HepG2 (cell line): ENCODE measurements at regions not wholly inside any gene's neighbourhood (a gene's known extent, or its start where the extent isn't known, plus 50 kb on each side); places are given as distances from the start of the nearest gene placed in this dataset.

Experiments
- ATAC-seq: fragments of 200-7000 bp; cut with Tn5 transposase; 3 replicates; pipeline ENCODE4 v1.9.1; 2020; ENCODE audit warnings: mild to moderate bottlenecking, moderate library complexity
- BruUV-seq: library from RNA; stranded (reverse); fragments of 400-500 nt; replicated peaks from 2 replicates; lab custom pipeline; 2021; lab: Mats Ljungman, UMichigan
- CTCF ChIA-PET: fragments of 300-600 bp; formaldehyde crosslinking; extraction: SDS; loops from one replicate; lab custom pipeline; 2021; ENCODE audit warnings: low total read pairs, inconsistent platforms, low intra/inter-chr PET ratio; lab: Yijun Ruan, JAX
- POLR2A ChIA-PET: fragments of 350-600 bp; sonication (Branson Sonifier 250); formaldehyde crosslinking; loops from one replicate; lab custom pipeline; 2020; ENCODE audit warnings: antibody characterized with exemption, inconsistent platforms; lab: Yijun Ruan, JAX
- DNase-seq: peaks from one replicate; pipeline ENCODE4 v3.0.0-alpha.2; 2015; ENCODE audit warnings: low spot score
- FAIRE-seq: peaks from 3 replicates; lab custom pipeline; 2011; peaks lifted over from hg19 to GRCh38; lab: Jason Lieb, UNC
- H2AFZ ChIP-seq: one replicate; pipeline ENCODE4 v1.6.1; 2011; ENCODE audit warnings: low read length, inconsistent platforms
- H3K27ac ChIP-seq: fragments of 300-600 bp; 3 replicates; pipeline ENCODE4 v1.8.0; 2011; ENCODE audit warnings: mixed run types, mild to moderate bottlenecking, mixed read lengths, low read length, inconsistent platforms; ENCODE audit not compliant: insufficient read depth; ENCODE audit errors: extremely low read length
- H3K27me3 ChIP-seq, 2 experiments: fragments of 200-600 bp in 1 of 2; 2 replicates in 1 of 2; 3 replicates in 1 of 2; pipeline versions ENCODE4 v1.6.0 to v1.8.0; 2011; ENCODE audit warnings: low read length in 2 of 2, mild to moderate bottlenecking in 2 of 2, moderate library complexity in 2 of 2, inconsistent platforms in 1 of 2; ENCODE audit not compliant: insufficient read depth in 2 of 2, control insufficient read depth in 1 of 2
- H3K36me3 ChIP-seq, 2 experiments: fragments of 200-600 bp in 1 of 2; replicated peaks in 1 of 2; 2 replicates in 1 of 2; 3 replicates in 1 of 2; pipeline versions ENCODE4 v1.5.1 to v1.8.0; 2011; ENCODE audit warnings: low read length in 2 of 2, inconsistent platforms in 1 of 2; ENCODE audit not compliant: insufficient read depth in 2 of 2, control insufficient read depth in 1 of 2
- H3K4me1 ChIP-seq: 2 replicates; pipeline ENCODE4 v1.5.1; 2012; ENCODE audit warnings: low read length, inconsistent platforms; ENCODE audit not compliant: insufficient read depth
- H3K4me2 ChIP-seq: 2 replicates; pipeline ENCODE4 v1.6.0; 2011; ENCODE audit warnings: low read depth, low read length, inconsistent platforms
- H3K4me3 ChIP-seq, 3 experiments: fragments of 200-600 bp in 1 of 3; sonication (generic), shearing (Covaris generic) in 1 of 3; replicated peaks in 1 of 3; 2 replicates each; pipeline ENCODE4 v1.5.1; 2011 to 2016; ENCODE audit warnings: low read length in 3 of 3, inconsistent platforms in 2 of 3, low read depth in 2 of 3, mild to moderate bottlenecking in 2 of 3, control low read depth in 1 of 3, mixed read lengths in 1 of 3; ENCODE audit not compliant: insufficient read depth in 1 of 3
- H3K79me2 ChIP-seq: one replicate; pipeline ENCODE4 v1.6.1; 2011; ENCODE audit warnings: low read length, inconsistent platforms; ENCODE audit not compliant: insufficient read depth
- H3K9ac ChIP-seq: 2 replicates; pipeline ENCODE4 v1.6.0; 2011; ENCODE audit warnings: mild to moderate bottlenecking, low read depth, low read length, inconsistent platforms; ENCODE audit not compliant: insufficient read depth
- H3K9me3 ChIP-seq: 2 replicates; pipeline ENCODE4 v1.5.1; 2012; ENCODE audit warnings: mild to moderate bottlenecking, low read length
- H4K20me1 ChIP-seq: 2 replicates; pipeline ENCODE4 v1.6.0; 2011; ENCODE audit warnings: inconsistent platforms, mild to moderate bottlenecking, low read length, moderate library complexity; ENCODE audit not compliant: insufficient read depth
- CEBPZ ChIP-seq: IDR thresholded peaks from 2 replicates; pipeline ENCODE4 v1.6.1; 2012; ENCODE audit warnings: low read length, improper control_type of control experiment
- CREB3 ChIP-seq: sonication (generic); formaldehyde crosslinking; IDR thresholded peaks from 2 replicates; pipeline ENCODE4 v1.5.0; 2020; ENCODE audit warnings: missing genetic modification reagents
- ETS1 ChIP-seq: sonication (generic); formaldehyde crosslinking; IDR thresholded peaks from 2 replicates; pipeline ENCODE4 v1.4.0; 2020; ENCODE audit warnings: missing genetic modification reagents
- FOXA1 ChIP-seq, 2 experiments: fragments of 450-650 bp in 1 of 2; sonication (generic) in 1 of 2; formaldehyde crosslinking in 1 of 2; IDR thresholded peaks; 2 replicates each; pipeline versions ENCODE4 v1.4.0 to v1.6.1; 2016 to 2020; ENCODE audit warnings: missing genetic modification reagents in 1 of 2
- FOXM1 ChIP-seq: sonication (generic); formaldehyde crosslinking; IDR thresholded peaks from 2 replicates; pipeline ENCODE4 v1.5.0; 2020; ENCODE audit warnings: missing genetic modification reagents
- GLI4 ChIP-seq: sonication (generic); formaldehyde crosslinking; IDR thresholded peaks from 2 replicates; pipeline ENCODE4 v1.5.1; 2020; ENCODE audit warnings: missing genetic modification reagents, mild to moderate bottlenecking, moderate library complexity, borderline replicate concordance
- KMT2A ChIP-seq: sonication (generic); formaldehyde crosslinking; IDR thresholded peaks from 2 replicates; pipeline ENCODE4 v1.4.0; 2020; ENCODE audit warnings: missing genetic modification reagents
- PHF20 ChIP-seq: sonication (generic); formaldehyde crosslinking; IDR thresholded peaks from 2 replicates; pipeline ENCODE4 v1.5.0; 2020; ENCODE audit warnings: mild to moderate bottlenecking, missing genetic modification reagents
- PRDM10 ChIP-seq: sonication (generic); formaldehyde crosslinking; IDR thresholded peaks from 2 replicates; pipeline ENCODE4 v1.4.0; 2020; ENCODE audit warnings: low read depth, missing genetic modification reagents
- ZFYVE20 ChIP-seq: sonication (generic); formaldehyde crosslinking; IDR thresholded peaks from 2 replicates; pipeline ENCODE4 v1.8.0; 2023; ENCODE audit warnings: low read depth, mild to moderate bottlenecking, moderate library complexity, missing genetic modification reagents, borderline replicate concordance
- ZMYM2 ChIP-seq: sonication (generic); formaldehyde crosslinking; IDR thresholded peaks from 2 replicates; pipeline ENCODE4 v1.8.0; 2022; ENCODE audit warnings: mild to moderate bottlenecking, missing genetic modification reagents
- ZNF274 ChIP-seq: sonication (generic); formaldehyde crosslinking; IDR thresholded peaks from 2 replicates; pipeline ENCODE4 v1.5.1; 2020; ENCODE audit warnings: mild to moderate bottlenecking, missing genetic modification reagents
- ZNF292 ChIP-seq: sonication (generic); formaldehyde crosslinking; IDR thresholded peaks from 2 replicates; pipeline ENCODE4 v1.8.1; 2022; ENCODE audit warnings: mild to moderate bottlenecking, low read depth, missing genetic modification reagents, borderline replicate concordance
- ZNF354B ChIP-seq: sonication (generic); formaldehyde crosslinking; IDR thresholded peaks from 2 replicates; pipeline ENCODE4 v1.8.0; 2022; ENCODE audit warnings: mild to moderate bottlenecking, missing genetic modification reagents
- ZNF564 ChIP-seq: sonication (generic); formaldehyde crosslinking; IDR thresholded peaks from 2 replicates; pipeline ENCODE4 v1.8.1; 2023; ENCODE audit warnings: mild to moderate bottlenecking, missing genetic modification reagents
- ZNF709 ChIP-seq: sonication (generic); formaldehyde crosslinking; IDR thresholded peaks from 2 replicates; pipeline ENCODE4 v1.5.0; 2020; ENCODE audit warnings: mild to moderate bottlenecking, missing genetic modification reagents
- WGBS: methylation state at CpG from one replicate; pipeline ENCODE4 v1.1.6; 2017; ENCODE audit warnings: low lambda C conversion rate; 5-methylcytosine and 5-hydroxymethylcytosine counted together
- in situ Hi-C: cut with HindIII; loops from 2 replicates; pipeline ENCODE4 v1.10.0; 2017; ENCODE audit warnings: low pct_unique_long_range_greater_than_20kb; ENCODE audit not compliant: extremely low pct_ligation_motif_present
- intact Hi-C: fragments of 100-400 bp; cut with micrococcal nuclease; formaldehyde crosslinking; loops from one replicate; pipeline ENCODE4 v1.10.0; 2022; ENCODE audit not compliant: unreplicated experiment

- no peak for TF ChIP-seq ZNF274
- no peak for TF ChIP-seq ZFYVE20
- no peak for TF ChIP-seq PRDM10
- no peak for TF ChIP-seq GLI4 (CRISPR knock-in tag)
- TF ChIP-seq ZMYM2 (CRISPR knock-in tag), result no peak
- no peak for TF ChIP-seq ETS1 (CRISPR knock-in tag)
- TF ChIP-seq CREB3 (CRISPR knock-in tag), result no peak
These were observed 87.8 kb downstream of the PRR15 start (continued) for GRCh38 chr7:29651477-29651876.

GRCh38 chr7:29652556-29652955, 88.9 kb downstream of the PRR15 start:
- POLR2A ChIA-PET, result no interaction called here
- no peaks in the 10 kb centered on the region for H3K9me3 ChIP-seq
- H3K27me3 ChIP-seq, result no peaks in the 10 kb centered on the region
- CTCF ChIA-PET, result no interaction called here
- no peak for ATAC-seq
- in situ Hi-C loops, result no loop called here
- 98% methylated on average over 2 of the region's 2 CpGs for WGBS
- no peak overlapping the region for H2AFZ ChIP-seq
- TF ChIP-seq ZNF709 (no peak), FOXA1 (IDR thresholded peaks at IDR 0.05) (no peak), FOXA1 (CRISPR knock-in tag; IDR thresholded peaks at IDR 0.05) (no peak), KMT2A (CRISPR knock-in tag) (no peak), ZNF564 (CRISPR knock-in tag) (no peak), FOXM1 (CRISPR knock-in tag) (no peak), CEBPZ (no peak), PHF20 (CRISPR knock-in tag) (no peak), ZNF354B (CRISPR knock-in tag) (no peak), ZNF292 (CRISPR knock-in tag) (no peak)
- TF ChIP-seq, all 625 proteins: peak for 0
- no peak overlapping the region for H3K9ac ChIP-seq
- H3K79me2 ChIP-seq, result no peaks in the 10 kb centered on the region
- DNase-seq, result no peak
- no peak overlapping the region for H3K27ac ChIP-seq
- no peak overlapping the region for H3K4me3 ChIP-seq
- intact Hi-C loops, result no loop called here
- H3K36me3 ChIP-seq, result no peaks in the 10 kb centered on the region
- FAIRE-seq, result no peak
- H3K4me1 ChIP-seq, result no peaks in the 10 kb centered on the region
- no peak overlapping the region for H3K4me2 ChIP-seq
- BruUV-seq, result no TSS peak
- no peaks in the 10 kb centered on the region for H4K20me1 ChIP-seq
